Loucy (cell line): ENCODE measurements at regions not wholly inside any gene's neighbourhood (a gene's known extent, or its start where the extent isn't known, plus 50 kb on each side); places are given as distances from the start of the nearest gene placed in this dataset.

ENCODE experiments used
- H2AFZ ChIP-seq: fragments of 200-600 bp; sonication (generic); 2 replicates; pipeline ENCODE4 v1.6.0; 2016; ENCODE audit warnings: antibody characterized with exemption, mild to moderate bottlenecking, low read length, moderate library complexity
- H3F3A ChIP-seq: fragments of 200-600 bp; 2 replicates; pipeline ENCODE4 v1.6.0; 2016; ENCODE audit warnings: antibody characterized with exemption, low read depth, mild to moderate bottlenecking
- H3K27me3 ChIP-seq: fragments of 200-600 bp; sonication (generic); 2 replicates; pipeline ENCODE4 v1.6.1; 2014; ENCODE audit warnings: low read length, mild to moderate bottlenecking; ENCODE audit not compliant: insufficient read depth, poor library complexity, severe bottlenecking
- H3K36me3 ChIP-seq: fragments of 200-600 bp; sonication (generic); 2 replicates; pipeline ENCODE4 v1.6.1; 2016; ENCODE audit warnings: low read length; ENCODE audit not compliant: insufficient read depth
- H3K4me1 ChIP-seq: fragments of 200-600 bp; sonication (generic); 2 replicates; pipeline ENCODE4 v1.5.1; 2014; ENCODE audit warnings: low read length, mild to moderate bottlenecking; ENCODE audit not compliant: insufficient read depth, poor library complexity, severe bottlenecking
- H3K4me2 ChIP-seq: fragments of 200-600 bp; sonication (generic); 2 replicates; pipeline ENCODE4 v1.6.0; 2014; ENCODE audit warnings: antibody characterized with exemption, low read length, low read depth, mild to moderate bottlenecking; ENCODE audit not compliant: poor library complexity, severe bottlenecking
- H3K4me3 ChIP-seq: fragments of 200-600 bp; sonication (generic); 2 replicates; pipeline ENCODE4 v1.5.1; 2014; ENCODE audit warnings: low read length, mild to moderate bottlenecking, mixed read lengths; ENCODE audit not compliant: poor library complexity, severe bottlenecking
- H3K79me2 ChIP-seq: fragments of 200-600 bp; sonication (generic); 2 replicates; pipeline ENCODE4 v1.6.1; 2014; ENCODE audit warnings: low read length; ENCODE audit not compliant: insufficient read depth
- H3K9ac ChIP-seq: fragments of 200-600 bp; sonication (generic); 2 replicates; pipeline ENCODE4 v1.6.0; 2014; ENCODE audit warnings: mild to moderate bottlenecking, low read depth, low read length, moderate library complexity; ENCODE audit not compliant: poor library complexity, severe bottlenecking
- H3K9me2 ChIP-seq: fragments of 200-600 bp; sonication (generic); replicated peaks from 2 replicates; pipeline ENCODE4 v1.6.1; 2016; ENCODE audit warnings: low read depth, low read length, mixed read lengths
- H3K9me3 ChIP-seq: fragments of 200-600 bp; sonication (generic); 2 replicates; pipeline ENCODE4 v1.6.1; 2014; ENCODE audit warnings: mild to moderate bottlenecking, antibody characterized with exemption, low read length, low read depth; ENCODE audit not compliant: insufficient read depth
- H4K20me1 ChIP-seq: fragments of 200-600 bp; sonication (generic); 2 replicates; pipeline ENCODE4 v1.6.0; 2014; ENCODE audit warnings: antibody characterized with exemption, low read length, mild to moderate bottlenecking; ENCODE audit not compliant: insufficient read depth, poor library complexity, severe bottlenecking
- CTCF ChIP-seq: fragments of 200-600 bp; sonication (generic); conservative IDR thresholded peaks from 2 replicates; pipeline ENCODE4 v1.5.1; 2014; ENCODE audit warnings: mild to moderate bottlenecking, antibody characterized with exemption, low read length
- EZH2phosphoT487 ChIP-seq: fragments of 200-600 bp; IDR thresholded peaks from 2 replicates; pipeline ENCODE4 v1.6.1; 2018; ENCODE audit warnings: antibody characterized with exemption, mild to moderate bottlenecking, moderate library complexity, borderline replicate concordance

GRCh38 chr5:75992753-75993152 is 90.4 kb upstream of the SV2C start:
- H3K9me2 ChIP-seq = 0 out of 2 replicates have a peak, but pooled peaks cover 4% of the 10 kb centered on the region
- H3K36me3 ChIP-seq = no peaks in the 10 kb centered on the region
- H2AFZ ChIP-seq = no peak overlapping the region
- H3K4me2 ChIP-seq = no peak overlapping the region
- no peak for TF ChIP-seq CTCF
- TF ChIP-seq EZH2phosphoT487 = no peak
- H4K20me1 ChIP-seq = no peaks in the 10 kb centered on the region
- H3K9ac ChIP-seq = no peak overlapping the region
- no peaks in the 10 kb centered on the region; the same call in 1 of the 2 replicates for H3K9me3 ChIP-seq
- H3K4me1 ChIP-seq = no peaks in the 10 kb centered on the region
- H3K27me3 ChIP-seq = no peaks in the 10 kb centered on the region
- H3F3A ChIP-seq = no peaks in the 10 kb centered on the region
- H3K4me3 ChIP-seq = no peak overlapping the region
- no peaks in the 10 kb centered on the region for H3K79me2 ChIP-seq

GRCh38 chr5:75985077-75985476 is 98.1 kb upstream of the SV2C start:
- H3K9me3 ChIP-seq = no peaks in the 10 kb centered on the region
- H3K4me1 ChIP-seq = no peaks in the 10 kb centered on the region
- H3K4me2 ChIP-seq = no peak overlapping the region
- H3K4me3 ChIP-seq = no peak overlapping the region
- H3F3A ChIP-seq = no peaks in the 10 kb centered on the region
- H3K36me3 ChIP-seq = no peaks in the 10 kb centered on the region
- TF ChIP-seq CTCF (no peak), EZH2phosphoT487 (no peak)
- H3K9ac ChIP-seq = no peak overlapping the region
- H3K9me2 ChIP-seq = no peaks in the 10 kb centered on the region
- no peaks in the 10 kb centered on the region for H3K79me2 ChIP-seq
- H3K27me3 ChIP-seq = no peaks in the 10 kb centered on the region
- H4K20me1 ChIP-seq = no peaks in the 10 kb centered on the region
- no peak overlapping the region for H2AFZ ChIP-seq

- no peaks in the 10 kb centered on the region for H3K79me2 ChIP-seq
- no peak overlapping the region for H2AFZ ChIP-seq
- no peaks in the 10 kb centered on the region for H3K9me2 ChIP-seq
- no peaks in the 10 kb centered on the region for H3K9me3 ChIP-seq
- no peak overlapping the region for H3K4me2 ChIP-seq
- H3F3A ChIP-seq = no peaks in the 10 kb centered on the region
- H3K4me1 ChIP-seq = no peaks in the 10 kb centered on the region
- no peak for TF ChIP-seq EZH2phosphoT487
- TF ChIP-seq CTCF = no peak
- no peak overlapping the region for H3K4me3 ChIP-seq
- no peaks in the 10 kb centered on the region for H4K20me1 ChIP-seq
- no peak overlapping the region for H3K9ac ChIP-seq
- H3K27me3 ChIP-seq = no peaks in the 10 kb centered on the region
- H3K36me3 ChIP-seq = no peaks in the 10 kb centered on the region
These were observed 107.7 kb upstream of the SV2C start for GRCh38 chr5:75975496-75975895.
